Endodermal cell (in vitro differentiated cells): ENCODE measurements at regions not wholly inside any gene's neighbourhood (a gene's known extent, or its start where the extent isn't known, plus 50 kb on each side); places are given as distances from the start of the nearest gene placed in this dataset.

Experiments used
- DNase-seq: peaks from one replicate; pipeline ENCODE4 v3.0.0-alpha.2; 2017
- H3K27ac ChIP-seq: 2 replicates; pipeline ENCODE4 v1.5.1; 2013; ENCODE audit warnings: mild to moderate bottlenecking, low read depth, low read length, moderate library complexity
- H3K27me3 ChIP-seq: 2 replicates; pipeline ENCODE4 v1.6.1; 2013; ENCODE audit warnings: mild to moderate bottlenecking, low read length, moderate library complexity; ENCODE audit not compliant: insufficient read depth, control insufficient read depth, poor library complexity, severe bottlenecking
- H3K36me3 ChIP-seq: 2 replicates; pipeline ENCODE4 v1.7.0; 2013; ENCODE audit warnings: mild to moderate bottlenecking, low read length, moderate library complexity; ENCODE audit not compliant: control insufficient read depth, insufficient read depth
- H3K4me1 ChIP-seq: one replicate; pipeline ENCODE4 v1.7.0; 2013; ENCODE audit warnings: low read length; ENCODE audit not compliant: control insufficient read depth, insufficient read depth
- H3K4me3 ChIP-seq: 2 replicates; pipeline ENCODE4 v1.5.1; 2013; ENCODE audit warnings: mild to moderate bottlenecking, low read length, moderate library complexity
- H3K9ac ChIP-seq: 2 replicates; pipeline ENCODE4 v1.6.1; 2013; ENCODE audit warnings: mild to moderate bottlenecking, low read length, moderate library complexity; ENCODE audit not compliant: poor library complexity, severe bottlenecking; ENCODE audit errors: extremely low read depth
- H3K9me3 ChIP-seq: 2 replicates; pipeline ENCODE4 v1.6.1; 2013; ENCODE audit warnings: mild to moderate bottlenecking, low read length, moderate library complexity; ENCODE audit not compliant: control insufficient read depth
- H3K27ac Mint-ChIP-seq: 2 replicates; pipeline ENCODE4 v1.8.0; 2020; ENCODE audit warnings: mixed read lengths
- H3K27me3 Mint-ChIP-seq: 2 replicates; pipeline ENCODE4 v1.8.0; 2021; ENCODE audit warnings: mild to moderate bottlenecking, mixed read lengths; ENCODE audit not compliant: insufficient read depth
- H3K36me3 Mint-ChIP-seq: 2 replicates; pipeline ENCODE4 v1.8.0; 2020; ENCODE audit warnings: low read depth, mixed read lengths
- H3K4me1 Mint-ChIP-seq: 2 replicates; pipeline ENCODE4 v1.8.0; 2020; ENCODE audit warnings: mixed read lengths
- H3K4me3 Mint-ChIP-seq: 2 replicates; pipeline ENCODE4 v1.8.0; 2020; ENCODE audit warnings: mild to moderate bottlenecking, moderate library complexity, mixed read lengths
- H3K9me3 Mint-ChIP-seq: 2 replicates; pipeline ENCODE4 v1.8.0; 2020; ENCODE audit warnings: mild to moderate bottlenecking, mixed read lengths
- WGBS, 2 experiments: methylation state at CpG; one replicate each; pipeline versions ENCODE4 v1.1.5 to v1.1.7; 2013; ENCODE audit warnings: missing lambda C conversion rate in 2 of 2, mixed read lengths in 1 of 2; ENCODE audit not compliant: insufficient coverage in 1 of 2, insufficient read length in 1 of 2; 5-methylcytosine and 5-hydroxymethylcytosine counted together
- TF ChIP-seq, protein P1 (sequence below): fragments of 200-600 bp; sonication (generic); conservative IDR thresholded peaks from 2 replicates; pipeline ENCODE4 v1.5.0; 2021; ENCODE audit warnings: antibody characterized with exemption, mild to moderate bottlenecking

DNA sequence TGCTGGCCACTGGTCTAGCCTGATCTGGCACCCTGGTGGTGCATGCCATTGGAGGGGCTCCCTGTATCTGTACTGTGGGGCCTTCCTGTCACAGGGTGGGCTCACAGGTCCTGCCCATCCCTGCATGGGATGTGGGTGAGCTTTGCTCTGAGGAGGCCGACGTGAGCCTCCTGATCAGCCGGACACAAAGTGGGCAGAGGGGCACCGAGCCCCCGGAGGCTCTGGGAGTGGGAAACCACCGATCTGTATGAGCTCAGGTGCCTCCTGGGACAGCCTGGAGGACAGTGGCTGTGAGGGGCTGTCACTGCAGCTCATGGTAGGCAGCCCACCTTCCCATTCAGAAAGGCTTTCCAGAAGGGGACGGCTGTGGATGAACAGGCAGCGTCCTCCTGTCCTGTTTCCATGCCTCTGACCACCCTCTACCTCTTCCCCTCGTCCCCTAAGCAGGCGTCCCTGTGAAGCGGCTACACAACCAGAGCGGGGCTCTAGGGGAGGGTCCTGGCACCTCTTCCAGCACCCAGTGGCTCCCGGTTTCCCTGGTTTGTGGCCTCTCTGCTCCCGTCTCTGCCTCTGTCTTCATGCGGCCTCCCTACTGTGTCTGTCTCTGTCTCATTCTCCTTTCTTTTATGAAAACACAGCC is 112.5 kb upstream of the OTOS start:
- 91 to 94% methylated on average over 9 to 15 of the region's 15 CpGs for WGBS, 2 experiments
- Histone ChIP-seq H3K27me3 (no peaks in the 10 kb centered on the region), H3K27ac (no peak overlapping the region), H3K9me3 (peaks cover 8% of the 10 kb centered on the region), H3K4me1 (no peaks in the 10 kb centered on the region), H3K36me3 (no peaks in the 10 kb centered on the region), H3K9ac (no peak overlapping the region), H3K4me3 (no peak overlapping the region)
- no peak for DNase-seq
- no peaks in the 10 kb centered on the region for H3K36me3 Mint-ChIP-seq
- H3K9me3 Mint-ChIP-seq = peaks cover 10% of the 10 kb centered on the region
- peaks cover 3% of the 10 kb centered on the region for H3K27me3 Mint-ChIP-seq
- H3K27ac Mint-ChIP-seq = no peak overlapping the region
- no peak overlapping the region for H3K4me3 Mint-ChIP-seq
- no peaks in the 10 kb centered on the region for H3K4me1 Mint-ChIP-seq
- TF ChIP-seq, protein P1, sequence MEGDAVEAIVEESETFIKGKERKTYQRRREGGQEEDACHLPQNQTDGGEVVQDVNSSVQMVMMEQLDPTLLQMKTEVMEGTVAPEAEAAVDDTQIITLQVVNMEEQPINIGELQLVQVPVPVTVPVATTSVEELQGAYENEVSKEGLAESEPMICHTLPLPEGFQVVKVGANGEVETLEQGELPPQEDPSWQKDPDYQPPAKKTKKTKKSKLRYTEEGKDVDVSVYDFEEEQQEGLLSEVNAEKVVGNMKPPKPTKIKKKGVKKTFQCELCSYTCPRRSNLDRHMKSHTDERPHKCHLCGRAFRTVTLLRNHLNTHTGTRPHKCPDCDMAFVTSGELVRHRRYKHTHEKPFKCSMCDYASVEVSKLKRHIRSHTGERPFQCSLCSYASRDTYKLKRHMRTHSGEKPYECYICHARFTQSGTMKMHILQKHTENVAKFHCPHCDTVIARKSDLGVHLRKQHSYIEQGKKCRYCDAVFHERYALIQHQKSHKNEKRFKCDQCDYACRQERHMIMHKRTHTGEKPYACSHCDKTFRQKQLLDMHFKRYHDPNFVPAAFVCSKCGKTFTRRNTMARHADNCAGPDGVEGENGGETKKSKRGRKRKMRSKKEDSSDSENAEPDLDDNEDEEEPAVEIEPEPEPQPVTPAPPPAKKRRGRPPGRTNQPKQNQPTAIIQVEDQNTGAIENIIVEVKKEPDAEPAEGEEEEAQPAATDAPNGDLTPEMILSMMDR = no peak

DNA sequence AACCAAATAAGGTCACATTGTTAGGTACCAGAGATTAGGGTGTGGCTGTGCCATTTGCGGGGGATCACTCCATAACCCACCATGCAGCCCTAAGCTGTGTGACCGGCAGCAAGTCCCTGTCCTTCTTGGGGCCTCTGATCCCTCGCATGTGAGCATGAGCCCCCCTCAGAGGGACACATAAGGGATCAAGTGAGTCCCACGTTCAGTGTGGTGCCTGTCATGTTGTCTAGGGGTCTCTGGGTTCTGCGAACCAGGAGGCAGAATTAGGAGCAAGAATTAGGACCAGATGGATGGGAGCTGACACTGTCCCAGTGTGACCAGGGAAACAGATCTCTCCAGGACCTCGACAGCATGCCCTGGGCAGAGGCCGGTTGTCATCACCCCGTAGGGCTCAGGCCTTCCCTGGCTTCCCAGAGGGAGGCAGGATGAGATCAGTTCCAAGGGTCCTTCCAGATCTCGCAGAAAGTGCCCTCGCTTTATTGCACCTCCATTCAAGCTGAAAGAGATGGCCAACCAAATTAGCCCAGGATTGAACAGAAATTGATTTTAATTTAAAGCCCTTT is 113.2 kb upstream of the OTOS start:
- Histone ChIP-seq H3K4me3 (no peak overlapping the region), H3K4me1 (no peaks in the 10 kb centered on the region), H3K9ac (no peak overlapping the region), H3K9me3 (peaks cover 8% of the 10 kb centered on the region), H3K27me3 (no peaks in the 10 kb centered on the region), H3K36me3 (no peaks in the 10 kb centered on the region), H3K27ac (no peak overlapping the region)
- no peak overlapping the region for H3K4me3 Mint-ChIP-seq
- H3K9me3 Mint-ChIP-seq = peaks cover 10% of the 10 kb centered on the region
- H3K27me3 Mint-ChIP-seq = peaks cover 3% of the 10 kb centered on the region
- TF ChIP-seq, protein P1 = no peak
- 74 to 93% methylated on average over 7 to 10 of the region's 10 CpGs for WGBS, 2 experiments
- H3K4me1 Mint-ChIP-seq = no peaks in the 10 kb centered on the region
- no peak for DNase-seq
- H3K36me3 Mint-ChIP-seq = no peaks in the 10 kb centered on the region
- H3K27ac Mint-ChIP-seq = peak overlapping the region; percentile 3

DNA sequence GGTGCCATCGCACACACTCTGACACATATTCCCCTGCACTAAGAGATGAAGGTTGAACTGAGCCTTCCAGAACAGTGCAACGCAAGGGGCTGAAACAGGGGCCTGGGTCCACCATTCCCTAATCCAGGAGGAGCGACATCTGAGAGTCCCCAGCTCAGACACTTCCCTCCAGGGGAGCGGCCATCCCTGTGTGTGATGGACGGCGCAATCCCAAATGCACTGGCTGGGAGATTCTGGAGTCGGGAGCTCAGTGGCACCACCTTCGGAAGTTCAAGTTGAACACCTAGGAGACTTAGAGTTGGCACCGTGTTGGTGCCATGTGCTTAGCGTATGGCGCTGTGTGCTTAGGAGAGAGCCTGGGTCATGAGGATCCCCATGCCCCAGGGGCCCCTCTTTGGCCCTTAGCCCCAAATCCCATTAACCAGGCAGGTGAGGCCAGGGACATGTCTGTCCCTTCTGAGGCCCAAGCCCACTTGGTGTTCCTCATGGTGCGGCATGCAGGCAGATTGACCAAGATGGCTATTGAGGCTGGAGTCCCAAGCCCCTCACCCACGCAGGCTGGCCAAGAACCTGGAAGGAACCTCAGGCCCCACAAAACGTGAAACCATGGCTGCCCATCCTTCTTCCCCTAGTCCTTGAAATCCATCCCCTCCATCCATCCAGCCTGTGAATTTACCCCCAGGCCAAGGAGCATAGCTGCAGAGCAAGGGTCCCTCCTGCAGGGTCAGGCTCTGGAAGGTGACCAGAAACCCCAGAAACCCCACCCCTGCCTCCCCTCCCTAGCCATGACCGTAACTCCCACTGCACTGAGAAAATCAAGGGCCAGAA is 114.1 kb upstream of the OTOS start:
- Histone ChIP-seq H3K4me1 (no peaks in the 10 kb centered on the region), H3K36me3 (no peaks in the 10 kb centered on the region), H3K9ac (no peak overlapping the region), H3K9me3 (peaks cover 8% of the 10 kb centered on the region), H3K4me3 (no peak overlapping the region), H3K27me3 (no peaks in the 10 kb centered on the region), H3K27ac (no peak overlapping the region)
- Mint-ChIP-seq H3K27me3 (peaks cover 3% of the 10 kb centered on the region), H3K4me3 (no peak overlapping the region), H3K27ac (no peak overlapping the region), H3K9me3 (peaks cover 10% of the 10 kb centered on the region), H3K4me1 (no peaks in the 10 kb centered on the region), H3K36me3 (no peaks in the 10 kb centered on the region)
- 89% methylated on average over 10 to 15 of the region's 15 CpGs for WGBS, 2 experiments
- DNase-seq = peak; percentile 19
- TF ChIP-seq, protein P1 = no peak
